Hematopoietic multipotent progenitor cell treated with erythropoietin and hydrocortisone succinate and interleukin-3 and kit ligand, for 17 days (in vitro differentiated cells): ENCODE measurements at regions not wholly inside any gene's neighbourhood (a gene's known extent, or its start where the extent isn't known, plus 50 kb on each side); places are given as distances from the start of the nearest gene placed in this dataset.
"Not testable (repeated sequence)": the region's sequence is repeated elsewhere in the genome, so short reads cannot be mapped to it uniquely, and the experiment has no call there.

Source experiments
- DNase-seq: peaks from one replicate; pipeline ENCODE4 v3.0.0-alpha.2; 2015; ENCODE audit warnings: low spot score

DNA sequence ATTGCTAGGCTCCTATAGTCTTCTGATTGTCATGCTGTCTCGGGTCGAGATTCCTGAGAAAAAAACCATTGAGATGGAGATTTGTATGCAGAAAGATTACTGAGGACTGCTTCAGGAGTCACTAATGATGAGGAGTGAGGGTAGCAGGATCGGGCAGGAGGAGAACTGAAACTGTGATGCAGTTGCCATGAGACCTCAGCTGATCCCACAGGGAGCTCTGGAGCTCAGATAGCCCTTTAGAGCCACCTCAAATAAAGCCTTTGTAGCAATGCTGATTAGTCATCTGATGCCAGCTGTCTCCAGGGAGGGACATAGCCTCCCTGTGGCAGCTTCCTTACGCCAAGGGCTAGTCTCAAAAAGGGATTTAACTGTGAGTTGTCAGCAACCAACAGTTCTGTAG, 256.9 kb downstream of the DMAC1 start:
- no peak for DNase-seq

DNA sequence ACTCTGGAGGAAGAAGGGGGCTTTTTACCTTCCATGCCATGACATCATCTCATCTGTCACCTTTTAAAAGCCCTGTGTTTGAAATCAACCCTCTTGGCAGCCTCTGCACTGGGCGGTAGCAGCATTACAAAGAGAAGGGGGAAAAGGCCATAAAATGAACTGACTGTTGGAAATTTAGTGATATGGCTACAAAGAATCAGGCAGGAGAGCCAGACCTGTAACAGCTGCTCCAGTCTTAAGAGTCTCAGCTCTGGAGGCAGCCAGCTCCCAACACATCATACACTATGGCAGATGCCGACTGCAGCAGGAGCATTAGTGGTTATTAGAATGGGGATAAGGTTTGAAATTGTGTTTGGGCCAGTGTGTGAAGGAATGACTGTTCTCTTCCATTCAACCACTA, 257.5 kb downstream of the DMAC1 start:
- DNase-seq: no peak

DNA sequence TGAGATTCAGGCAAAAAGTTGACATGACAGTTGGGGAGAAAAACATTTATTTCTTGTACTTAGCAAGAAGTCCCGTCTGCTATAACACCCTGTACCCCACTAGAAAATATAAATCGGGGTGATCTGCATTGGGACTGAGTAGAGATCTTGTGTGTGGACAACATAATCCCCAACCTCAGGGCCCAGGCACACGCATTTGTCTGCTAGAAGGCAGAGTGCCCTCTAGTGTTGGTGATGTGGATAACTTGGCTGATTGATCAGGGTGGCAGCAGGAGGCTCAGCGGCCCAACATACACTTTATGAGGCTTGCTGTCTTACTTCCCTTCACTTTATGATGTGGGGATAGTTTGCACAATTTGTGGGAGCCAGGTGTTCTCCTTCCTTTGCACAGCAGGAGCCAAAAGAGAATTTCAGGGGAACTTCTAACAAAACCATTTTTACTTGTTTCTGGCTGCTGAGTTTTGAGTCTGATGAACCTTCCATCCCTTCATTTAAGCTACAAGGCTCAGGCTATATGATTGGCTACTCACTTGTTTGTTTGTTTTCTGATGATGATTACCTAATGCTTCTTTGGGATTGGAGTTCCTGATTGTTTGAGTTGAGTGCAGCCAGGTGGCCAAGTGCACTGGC, 263.2 kb downstream of the DMAC1 start:
- DNase-seq: peak; percentile 20

- no peak for DNase-seq
Observed at GRCh38 chr9:7534211-7534935, 265.2 kb downstream of the DMAC1 start.

- DNase-seq: no peak
Observed at GRCh38 chr9:7533376-7534090, 266.0 kb downstream of the DMAC1 start.

DNA sequence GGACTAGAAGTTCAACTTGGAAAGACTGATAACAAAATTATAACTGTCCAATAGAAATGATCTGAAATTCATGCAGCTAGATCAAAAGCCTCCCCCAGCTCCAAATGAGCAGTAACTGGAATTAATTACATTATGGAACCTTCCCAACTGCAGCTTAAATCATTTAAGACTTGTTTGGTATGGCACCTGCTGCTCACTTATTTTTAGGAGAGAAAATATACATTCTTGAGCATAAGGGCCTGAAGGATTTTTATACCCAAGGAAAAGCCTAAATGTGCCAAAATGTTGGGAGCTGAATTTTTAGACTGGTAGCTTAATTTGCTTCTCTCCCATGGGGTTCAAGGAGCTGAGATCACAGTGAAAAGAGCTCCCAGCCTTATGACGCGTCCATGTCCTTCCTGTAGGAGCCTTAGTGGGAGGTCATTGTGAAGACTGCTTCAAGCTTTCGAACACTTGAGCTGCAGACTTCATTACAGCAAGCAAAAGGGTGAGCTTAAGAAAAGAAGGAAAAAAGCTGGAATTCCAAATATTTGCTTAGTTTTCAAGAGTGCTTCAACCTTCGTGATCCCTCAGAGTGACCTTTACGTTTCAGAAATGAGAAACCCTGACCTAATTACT, 276.0 kb downstream of the DMAC1 start:
- no peak for DNase-seq

GRCh38 chr9:7520396-7520795, 279.2 kb downstream of the DMAC1 start:
- DNase-seq: no peak

- no peak for DNase-seq
Observed at GRCh38 chr9:7516376-7516775, 283.2 kb downstream of the DMAC1 start.

DNA sequence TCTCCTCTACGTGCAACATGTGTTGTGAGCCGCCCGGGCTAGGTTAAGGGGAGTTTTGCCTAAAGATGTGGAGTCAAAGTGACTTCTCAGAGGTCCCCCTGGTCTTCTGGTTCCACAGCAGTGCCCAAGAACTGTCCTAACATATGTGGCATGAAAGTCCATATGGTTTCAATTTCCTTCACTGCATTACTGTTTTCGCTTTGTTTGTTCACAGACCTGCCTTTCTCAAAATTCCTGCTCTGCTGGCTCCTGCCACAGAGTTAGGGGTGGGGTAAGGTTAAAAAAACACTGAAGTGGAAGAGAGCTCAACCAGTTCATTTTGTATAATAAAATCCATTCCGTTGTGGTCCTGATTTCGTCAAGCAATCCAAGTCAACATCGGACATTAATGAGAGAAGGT, 289.4 kb downstream of the DMAC1 start:
- DNase-seq: no peak

DNA sequence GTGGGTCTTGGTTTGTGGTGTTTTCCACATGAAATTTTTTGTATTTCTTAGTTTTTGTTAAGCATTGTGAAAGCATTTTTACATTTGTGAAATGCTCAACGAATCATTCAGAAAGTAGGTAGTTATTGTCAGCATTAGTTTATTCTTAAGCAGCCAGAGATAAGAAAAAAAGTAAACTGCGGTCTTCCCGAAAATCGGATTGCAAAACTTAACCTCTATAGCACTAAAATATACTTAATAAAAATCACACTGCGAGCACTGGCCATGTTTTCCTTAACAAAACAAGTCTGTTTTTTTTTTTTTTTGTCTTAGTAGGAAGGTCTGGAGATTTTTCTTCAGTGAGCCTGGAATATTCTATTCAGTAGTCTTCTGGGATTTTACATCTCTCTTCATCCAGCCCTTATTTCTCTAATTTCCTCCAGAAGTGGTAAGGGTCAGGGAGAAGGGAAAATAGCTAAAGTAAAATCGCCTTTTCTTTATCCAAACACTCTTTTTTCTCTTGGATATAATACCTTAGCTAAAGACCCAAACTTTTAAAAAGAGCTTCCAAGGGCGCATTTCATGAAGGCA, 289.9 kb downstream of the DMAC1 start:
- DNase-seq: no peak

DNA sequence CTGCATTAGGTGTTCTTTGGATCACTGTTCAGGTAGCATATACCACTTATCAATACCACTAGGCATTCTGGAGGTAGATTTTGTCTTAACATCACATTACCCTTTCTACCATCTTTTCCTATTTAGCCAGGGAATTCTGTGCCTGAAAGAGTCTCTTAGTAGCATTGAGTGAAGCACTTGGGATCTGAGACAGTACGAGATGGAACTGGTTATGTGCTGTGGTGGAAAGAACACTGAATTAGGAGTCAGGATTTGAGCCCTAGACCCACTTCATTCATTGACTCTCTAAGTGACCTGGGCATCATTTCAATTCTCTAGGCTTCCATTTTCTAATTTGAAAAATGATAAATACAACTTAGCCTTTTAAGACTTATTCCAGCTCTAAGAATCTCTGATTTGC, 291.1 kb downstream of the DMAC1 start:
- DNase-seq: no peak

DNA sequence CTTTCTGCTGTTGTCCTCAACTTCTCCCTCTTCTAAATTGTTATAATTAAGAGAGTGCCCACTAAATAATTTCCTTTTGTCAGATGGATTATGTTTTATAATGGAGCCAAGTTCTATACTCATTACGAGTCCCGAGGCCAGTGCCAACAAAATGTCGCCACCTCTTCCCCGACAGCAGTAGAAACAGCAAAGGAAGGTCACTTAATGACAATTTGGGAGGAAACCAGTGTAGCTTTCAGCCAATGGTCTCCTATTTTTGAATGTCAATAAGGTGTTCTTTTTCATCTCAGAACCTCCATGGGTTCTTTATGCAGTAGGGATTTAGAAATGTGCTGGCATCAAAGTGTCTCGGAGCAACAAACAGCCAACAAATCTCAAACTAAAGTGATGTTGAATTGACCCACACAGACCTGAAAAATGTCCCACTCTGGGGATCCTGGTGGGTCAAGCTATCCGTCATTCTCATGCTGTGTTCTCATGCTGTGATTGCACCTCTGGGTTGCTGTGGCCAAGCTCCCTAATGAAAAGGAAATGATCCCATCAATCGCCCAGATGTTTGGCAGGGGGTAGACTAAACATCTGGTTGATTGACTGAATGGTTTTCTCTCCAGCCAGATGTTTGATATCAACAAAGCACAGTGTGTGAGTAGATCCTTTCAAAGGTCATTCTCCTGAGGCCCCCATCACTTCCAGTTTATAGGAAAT, 291.9 kb downstream of the DMAC1 start:
- no peak for DNase-seq

GRCh38 chr9:7507026-7507425, 292.6 kb downstream of the DMAC1 start:
- no peak for DNase-seq

DNA sequence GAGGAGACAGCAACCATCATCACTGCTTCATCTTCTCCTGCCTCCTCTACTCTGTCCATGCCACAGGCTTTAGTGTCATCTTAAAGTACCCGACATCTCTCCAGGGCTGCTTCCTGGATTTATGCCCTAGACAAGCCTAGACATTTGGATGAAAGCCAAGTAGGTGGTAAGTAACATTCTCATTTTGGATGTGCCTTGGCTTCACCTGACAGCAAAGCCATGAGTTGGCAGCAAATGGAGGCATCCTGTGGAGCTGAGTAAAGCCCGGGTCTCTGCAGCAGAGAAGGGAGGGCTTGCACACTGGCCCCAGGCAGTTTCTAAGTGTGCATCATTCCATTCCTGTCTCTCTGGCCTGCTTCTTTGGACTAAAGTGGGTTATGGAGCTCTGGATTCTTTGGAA, 299.1 kb downstream of the DMAC1 start:
- no peak for DNase-seq

- DNase-seq: no peak
Observed at GRCh38 chr9:7491641-7492040, 307.9 kb downstream of the DMAC1 start.

DNA sequence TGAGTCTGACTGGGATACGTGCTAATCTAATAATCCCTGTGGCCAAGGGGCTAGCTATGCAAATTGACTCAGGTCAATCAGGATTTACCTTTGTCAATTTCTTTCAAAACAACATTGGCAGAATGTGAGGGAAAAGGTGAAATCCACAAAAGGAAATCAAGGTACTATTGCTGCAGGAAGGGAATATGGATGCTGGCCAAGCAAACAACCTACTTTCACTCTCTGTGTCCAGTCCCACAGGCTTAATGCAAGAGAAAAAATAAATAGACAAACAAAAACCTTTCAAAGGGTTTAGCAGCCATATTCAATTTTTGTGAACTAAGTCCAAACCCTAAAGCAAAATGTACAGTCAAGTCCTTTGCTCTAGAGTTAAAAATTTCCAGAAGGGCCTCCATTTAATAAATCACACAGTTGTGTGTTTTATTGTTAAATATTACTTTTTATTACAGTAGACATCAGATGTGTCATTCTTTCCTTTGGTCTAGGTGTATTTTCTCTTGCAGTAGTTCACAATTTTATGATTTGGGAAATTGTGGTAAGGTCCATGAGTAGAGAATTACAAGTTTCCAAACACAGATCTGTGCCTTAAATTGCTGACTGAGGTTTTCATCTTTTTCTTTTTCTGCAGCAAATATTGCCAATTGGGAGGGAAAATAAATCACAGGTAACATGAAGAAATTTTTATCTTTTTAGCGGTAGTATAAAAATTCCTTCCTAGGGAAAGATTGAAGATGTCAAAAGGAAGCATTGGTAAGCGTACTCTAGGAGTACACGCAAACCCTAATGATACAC, 309.1 kb downstream of the DMAC1 start:
- DNase-seq: no peak

DNA sequence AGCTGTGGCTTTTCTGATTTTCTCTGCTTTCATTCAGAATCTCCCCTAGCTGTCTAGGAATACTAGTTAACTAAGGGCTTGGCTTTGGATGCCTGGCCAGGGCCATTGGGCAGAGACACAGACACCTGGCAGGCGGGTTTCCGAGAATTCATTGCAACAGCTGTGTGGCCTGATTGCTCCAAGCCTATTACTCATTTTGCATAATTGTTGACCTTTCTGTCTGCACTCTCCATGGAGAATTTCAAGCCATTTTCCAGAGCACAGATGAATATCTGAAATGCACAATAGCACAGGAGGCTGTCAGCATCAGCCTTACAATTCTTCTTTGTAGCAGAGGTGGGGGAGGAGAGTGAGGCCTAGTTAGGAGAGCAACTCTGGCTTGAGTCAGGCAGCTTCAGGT, 310.5 kb downstream of the DMAC1 start:
- no peak for DNase-seq

- DNase-seq: not testable (repeated sequence)
Observed at GRCh38 chr9:7484014-7484413, 315.6 kb downstream of the DMAC1 start.

DNA sequence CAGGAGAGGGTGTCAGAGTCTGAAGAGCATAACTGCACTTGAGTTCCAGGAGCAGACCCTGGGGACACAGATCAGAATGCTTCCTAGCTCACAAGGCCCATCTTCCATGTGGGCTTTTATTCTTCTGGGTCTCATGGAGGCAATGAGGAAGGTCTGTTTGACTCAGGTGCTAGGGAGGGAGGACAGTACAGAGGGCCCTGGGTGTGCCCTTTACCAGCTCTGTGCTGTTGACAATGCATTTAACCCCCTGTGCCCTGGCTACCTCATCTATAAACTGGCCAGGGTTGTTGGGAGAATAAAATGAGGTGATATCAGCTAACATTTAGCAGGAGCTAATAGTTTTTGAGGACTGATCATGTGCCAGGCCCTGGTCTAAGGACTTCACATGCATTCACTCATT, 318.0 kb downstream of the DMAC1 start:
- DNase-seq: no peak

DNA sequence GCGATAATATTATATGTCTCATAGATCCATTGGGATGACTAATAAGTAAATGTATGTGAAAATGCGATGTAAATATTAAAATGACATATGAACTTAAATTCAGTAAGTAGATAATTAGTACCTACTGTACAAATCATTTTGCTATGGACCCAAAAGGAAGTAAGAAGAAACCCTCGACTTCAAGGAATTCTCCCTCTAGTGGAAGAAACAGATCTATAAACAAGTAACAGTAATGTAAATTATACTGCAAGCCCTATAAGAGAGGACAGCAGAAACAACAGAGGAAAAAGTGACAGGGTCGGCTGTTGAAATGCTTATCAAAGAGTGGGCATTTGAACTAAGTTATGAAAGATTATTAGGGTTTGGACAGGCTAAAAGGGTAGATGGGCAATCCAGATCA, 320.3 kb downstream of the DMAC1 start:
- DNase-seq: no peak

DNA sequence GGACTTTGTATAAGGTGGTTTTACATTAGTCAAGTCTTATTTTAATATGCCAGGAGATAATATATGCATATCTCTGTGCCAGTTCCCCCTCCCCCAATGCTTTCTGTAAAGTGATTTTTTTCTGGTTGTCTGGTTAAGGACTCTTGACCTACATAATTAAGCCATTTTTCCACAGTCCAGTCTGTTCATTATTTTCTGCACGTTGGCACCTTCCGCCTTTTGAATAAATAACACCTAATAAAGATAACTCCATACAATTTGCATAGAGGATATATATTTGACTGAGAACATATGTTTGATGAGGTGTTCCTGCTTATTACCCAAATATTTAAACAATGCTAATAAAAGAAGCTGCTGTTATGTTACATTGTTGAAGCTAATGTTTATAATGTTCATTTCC, 320.9 kb downstream of the DMAC1 start:
- DNase-seq: no peak
